Panc1 (cell line): ENCODE measurements at regions not wholly inside any gene's neighbourhood (a gene's known extent, or its start where the extent isn't known, plus 50 kb on each side); places are given as distances from the start of the nearest gene placed in this dataset.

ENCODE experiments used
- ATAC-seq: fragments of 200-7000 bp; cut with Tn5 transposase; 2 replicates; pipeline ENCODE4 v1.9.1; 2020; ENCODE audit warnings: mild to moderate bottlenecking, moderate library complexity
- BruUV-seq: library from RNA; stranded (reverse); fragments of 400-500 nt; replicated peaks from 2 replicates; lab custom pipeline; 2021; lab: Mats Ljungman, UMichigan
- CTCF ChIA-PET: fragments of 300-600 bp; sonication (Branson Sonifier 250); formaldehyde crosslinking; loops from one replicate; lab custom pipeline; 2022; ENCODE audit warnings: antibody characterized with exemption; lab: Charles Lee
- POLR2A ChIA-PET: fragments of 300-600 bp; sonication (Branson Sonifier 250); formaldehyde crosslinking; loops from one replicate; lab custom pipeline; 2022; ENCODE audit warnings: antibody characterized with exemption; lab: Charles Lee
- DNase-seq: peaks from one replicate; pipeline ENCODE4 v3.0.0-alpha.2; 2010; ENCODE audit warnings: low read depth, low spot score
- H3K27ac ChIP-seq: 2 replicates; pipeline ENCODE4 v1.5.1; 2011; ENCODE audit warnings: mild to moderate bottlenecking, low read length, inconsistent platforms
- H3K27me3 ChIP-seq: fragments of 200-500 bp; sonication (Bioruptor generic); 2 replicates; pipeline ENCODE4 v1.6.0; 2014; ENCODE audit warnings: low read length, inconsistent platforms; ENCODE audit not compliant: control insufficient read depth, insufficient read depth
- H3K36me3 ChIP-seq: fragments of 200-500 bp; sonication (Bioruptor generic); 2 replicates; pipeline ENCODE4 v1.5.1; 2014; ENCODE audit warnings: inconsistent platforms, mild to moderate bottlenecking, low read length, moderate library complexity; ENCODE audit not compliant: control insufficient read depth, insufficient read depth
- H3K4me1 ChIP-seq: 2 replicates; pipeline ENCODE4 v1.5.1; 2011; ENCODE audit warnings: inconsistent platforms, mild to moderate bottlenecking, low read length, moderate library complexity; ENCODE audit not compliant: control insufficient read depth, insufficient read depth
- H3K4me3 ChIP-seq, 2 experiments: 2 replicates each; pipeline ENCODE4 v1.5.1; 2011 to 2012; ENCODE audit warnings: low read depth in 2 of 2, low read length in 2 of 2, mild to moderate bottlenecking in 2 of 2, inconsistent platforms in 1 of 2, moderate library complexity in 1 of 2
- H3K9me3 ChIP-seq: fragments of 200-500 bp; sonication (Bioruptor generic); 2 replicates; pipeline ENCODE4 v1.5.1; 2014; ENCODE audit warnings: low read depth, mild to moderate bottlenecking, inconsistent platforms, low read length, moderate library complexity; ENCODE audit not compliant: control insufficient read depth, insufficient read depth
- CTCF ChIP-seq: fragments of 450-650 bp; IDR thresholded peaks from 2 replicates; pipeline ENCODE4 v1.5.1; 2017; ENCODE audit warnings: mild to moderate bottlenecking
- POLR2AphosphoS5 ChIP-seq: IDR thresholded peaks from 2 replicates; pipeline ENCODE4 v1.6.1; 2012; ENCODE audit warnings: mild to moderate bottlenecking, low read depth, low read length, moderate library complexity
- REST ChIP-seq, 2 experiments: IDR thresholded peaks; 2 replicates each; pipeline ENCODE4 v1.6.1; 2011 to 2012; ENCODE audit warnings: low read depth in 2 of 2, control low read depth in 1 of 2, low read length in 1 of 2, mild to moderate bottlenecking in 1 of 2, moderate library complexity in 1 of 2; ENCODE audit not compliant: insufficient read depth in 1 of 2
- SIN3A ChIP-seq: IDR thresholded peaks from 2 replicates; pipeline ENCODE4 v1.6.1; 2012; ENCODE audit warnings: low read depth, mild to moderate bottlenecking, low read length, moderate library complexity, borderline replicate concordance; ENCODE audit not compliant: insufficient read depth
- TCF7L2 ChIP-seq: IDR thresholded peaks from 2 replicates; pipeline ENCODE4 v1.6.1; 2011; ENCODE audit warnings: mild to moderate bottlenecking, low read depth, low read length, inconsistent platforms
- in situ Hi-C: cut with HindIII; loops from 2 replicates; pipeline ENCODE4 v1.10.0; 2016; ENCODE audit warnings: low sequenced_read_pairs, low pct_unique_long_range_greater_than_20kb
- intact Hi-C: fragments of 100-400 bp; cut with micrococcal nuclease; formaldehyde crosslinking; loops from one replicate; pipeline ENCODE4 v1.10.0; 2022; ENCODE audit not compliant: unreplicated experiment

- Histone ChIP-seq H3K27me3 (no peaks in the 10 kb centered on the region), H3K4me1 (no peaks in the 10 kb centered on the region), H3K4me3 (no peak overlapping the region), H3K27ac (no peak overlapping the region), H3K36me3 (no peaks in the 10 kb centered on the region), H3K9me3 (0 out of 2 replicates have a peak, but pooled peaks cover 6% of the 10 kb centered on the region)
- in situ Hi-C loops: no loop called here
- ChIA-PET CTCF (no interaction called here), POLR2A (no interaction called here)
- ATAC-seq: no peak
- intact Hi-C loops: no loop called here
- DNase-seq: no peak
- BruUV-seq: no TSS peak
- TF ChIP-seq POLR2AphosphoS5 (no peak), REST (IDR thresholded peaks at IDR 0.05; ENCODE audit: insufficient read depth in 1 of 2, low read depth in 2 of 2, low read length in 1 of 2) (no peak), TCF7L2 (no peak), CTCF (no peak), SIN3A (no peak)
Measured at GRCh38 chr3:106683953-106684620, 693.2 kb upstream of the CCDC54 start.

GRCh38 chr3:106685745-106686144 is 691.5 kb upstream of the CCDC54 start:
- CTCF ChIA-PET: no interaction called here
- BruUV-seq: no TSS peak
- Histone ChIP-seq H3K36me3 (no peaks in the 10 kb centered on the region), H3K4me3 (no peak overlapping the region), H3K9me3 (0 out of 2 replicates have a peak, but pooled peaks cover 6% of the 10 kb centered on the region), H3K27me3 (no peaks in the 10 kb centered on the region), H3K27ac (no peak overlapping the region), H3K4me1 (no peaks in the 10 kb centered on the region)
- in situ Hi-C loops (no loop called here), intact Hi-C loops (no loop called here)
- DNase-seq (no peak), ATAC-seq (no peak)
- no peak for TF ChIP-seq TCF7L2
- TF ChIP-seq SIN3A: no peak
- no peak for TF ChIP-seq CTCF
- POLR2A ChIA-PET: no interaction called here
